Stimulated activated naive B cell treated with anti-CD40 and anti-IgM and Interleukin-4, amounts not matched to agents 10 μg/mL and 1 μg/mL and 100 μg/mL, for 72 hours (primary cell): ENCODE measurements at regions not wholly inside any gene's neighbourhood (a gene's known extent, or its start where the extent isn't known, plus 50 kb on each side); places are given as distances from the start of the nearest gene placed in this dataset.

Source experiments
- ATAC-seq, 2 donors: fragments of 150-1000 bp; cut with Tn5 transposase; replicated peaks; 2 replicates each; pipeline ENCODE4 v1.10.0; 2021; ENCODE audit warnings: moderate library complexity in 1 of 2
- DNase-seq: peaks from one replicate; pipeline ENCODE4 v3.0.0; 2021
- H3K27ac Mint-ChIP-seq: one replicate; pipeline ENCODE4 v1.8.0; 2022; ENCODE audit warnings: mild to moderate bottlenecking, mixed read lengths
- H3K27me3 Mint-ChIP-seq, 2 donors: one replicate each; pipeline ENCODE4 v1.8.0; 2022; ENCODE audit warnings: mixed read lengths in 2 of 2
- H3K36me3 Mint-ChIP-seq, 2 donors: one replicate each; pipeline ENCODE4 v1.8.0; 2022; ENCODE audit warnings: mixed read lengths in 2 of 2, mild to moderate bottlenecking in 1 of 2
- H3K4me1 Mint-ChIP-seq, 2 donors: one replicate each; pipeline ENCODE4 v1.8.0; 2022; ENCODE audit warnings: mixed read lengths in 2 of 2, mild to moderate bottlenecking in 1 of 2
- H3K4me3 Mint-ChIP-seq, 2 donors: one replicate each; pipeline ENCODE4 v1.8.0; 2022; ENCODE audit warnings: mild to moderate bottlenecking in 2 of 2, mixed read lengths in 2 of 2, moderate library complexity in 1 of 2
- H3K9me3 Mint-ChIP-seq, 2 donors: one replicate each; pipeline ENCODE4 v1.8.0; 2022; ENCODE audit warnings: mixed read lengths in 2 of 2, mild to moderate bottlenecking in 1 of 2

- Mint-ChIP-seq H3K36me3 (no peaks in the 10 kb centered on the region), H3K4me3 (no peak overlapping the region), H3K9me3 (no peaks in the 10 kb centered on the region), H3K4me1 (no peaks in the 10 kb centered on the region), H3K27ac (no peak overlapping the region), H3K27me3 (no peaks in the 10 kb centered on the region)
- ATAC-seq (no peak), DNase-seq (no peak)
Observed at GRCh38 chr18:64979791-64980190, 771.0 kb upstream of the CDH7 start.

DNA sequence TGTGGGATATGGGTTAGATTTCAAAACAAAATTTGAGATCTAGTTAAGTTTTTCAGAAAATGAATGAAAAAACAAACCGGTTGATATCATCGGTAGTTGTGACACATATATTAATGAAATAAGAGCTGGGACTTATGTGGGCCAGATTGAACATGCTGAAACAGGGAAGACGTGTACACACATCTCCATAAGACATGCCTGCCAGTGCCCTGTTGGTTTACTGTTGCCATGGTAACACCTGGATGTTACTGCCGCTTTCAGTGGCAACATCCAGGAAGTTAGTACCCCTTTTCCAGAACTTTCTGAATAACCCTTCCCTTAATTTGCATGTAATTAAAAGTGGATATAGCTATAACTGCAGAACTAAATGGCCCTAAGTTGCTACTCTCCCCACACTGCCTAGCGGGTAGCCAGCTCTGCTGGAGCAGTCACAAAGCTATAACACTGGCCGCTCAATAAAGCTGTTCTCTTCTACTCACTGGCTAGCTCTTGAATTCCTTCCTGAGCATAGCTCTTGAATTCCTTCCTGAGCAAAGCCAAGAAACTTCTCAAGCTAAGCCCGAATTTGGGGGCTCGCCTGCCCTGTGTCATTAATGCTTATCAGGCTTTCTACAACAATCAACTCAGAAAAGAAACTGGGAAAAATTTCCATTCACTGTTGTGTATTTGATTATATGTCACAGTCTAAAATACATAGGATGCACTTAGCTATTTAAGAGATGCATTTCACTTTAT, 776.3 kb upstream of the CDH7 start:
- H3K36me3 Mint-ChIP-seq: no peaks in the 10 kb centered on the region
- no peaks in the 10 kb centered on the region for H3K9me3 Mint-ChIP-seq
- H3K4me3 Mint-ChIP-seq: no peak overlapping the region
- no peaks in the 10 kb centered on the region for H3K4me1 Mint-ChIP-seq
- DNase-seq (no peak), ATAC-seq (no peak)
- no peaks in the 10 kb centered on the region for H3K27me3 Mint-ChIP-seq
- H3K27ac Mint-ChIP-seq: no peak overlapping the region

DNA sequence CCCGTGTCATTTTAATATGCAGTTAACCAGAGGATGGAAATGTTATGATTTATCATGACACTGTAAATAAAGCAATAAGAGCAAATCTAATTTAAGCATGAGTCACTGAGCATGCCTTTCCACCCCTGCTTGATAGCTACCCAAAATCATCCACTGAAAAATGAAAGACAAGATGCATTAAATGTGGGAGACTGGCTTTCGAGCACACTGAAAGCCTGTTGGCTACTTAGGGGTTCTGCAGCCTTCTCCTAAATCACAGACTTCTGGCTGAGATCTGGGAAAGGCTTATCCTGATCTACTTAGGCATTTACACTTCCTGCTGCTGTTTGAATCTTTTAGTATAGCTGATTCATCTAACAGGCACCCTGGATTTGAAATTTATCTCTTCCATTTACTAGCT, 778.3 kb upstream of the CDH7 start:
- Mint-ChIP-seq H3K27ac (no peak overlapping the region), H3K4me3 (no peak overlapping the region), H3K36me3 (no peaks in the 10 kb centered on the region), H3K27me3 (no peaks in the 10 kb centered on the region), H3K9me3 (no peaks in the 10 kb centered on the region), H3K4me1 (no peaks in the 10 kb centered on the region)
- DNase-seq (no peak), ATAC-seq (no peak)

DNA sequence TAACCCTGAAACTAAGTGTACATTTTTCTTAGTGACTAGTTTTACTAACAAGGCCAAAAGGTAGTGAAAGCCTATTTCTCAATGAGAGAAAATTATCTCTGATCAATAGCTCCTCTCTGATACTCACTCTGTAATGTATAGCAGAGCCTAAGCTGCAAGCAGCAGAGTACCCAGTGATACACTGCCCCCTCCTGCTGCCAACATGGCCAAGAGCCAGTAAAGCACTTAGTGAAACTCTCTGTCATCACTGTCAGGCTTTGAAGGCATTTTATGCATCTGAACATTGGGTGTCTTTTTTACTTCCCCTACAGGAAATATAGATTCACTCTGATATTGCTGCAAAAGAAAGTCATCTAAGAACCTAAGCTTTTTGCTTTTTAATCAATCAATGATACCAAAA, 784.1 kb upstream of the CDH7 start:
- ATAC-seq (peak; percentile 41 to 64), DNase-seq (no peak)
- Mint-ChIP-seq H3K4me3 (no peak overlapping the region), H3K27ac (no peak overlapping the region), H3K27me3 (no peaks in the 10 kb centered on the region), H3K9me3 (peaks cover 0 to 2% of the 10 kb centered on the region in 2 donors), H3K4me1 (no peaks in the 10 kb centered on the region), H3K36me3 (no peaks in the 10 kb centered on the region)

GRCh38 chr18:64956465-64956864, 794.3 kb upstream of the CDH7 start:
- Mint-ChIP-seq H3K36me3 (no peaks in the 10 kb centered on the region), H3K4me3 (no peak overlapping the region), H3K27ac (no peak overlapping the region), H3K4me1 (no peaks in the 10 kb centered on the region), H3K27me3 (no peaks in the 10 kb centered on the region), H3K9me3 (no peaks in the 10 kb centered on the region)
- ATAC-seq: no peak
- no peak for DNase-seq

- Mint-ChIP-seq H3K4me1 (no peaks in the 10 kb centered on the region), H3K9me3 (peaks cover 4 to 5% of the 10 kb centered on the region in 2 donors), H3K4me3 (no peak overlapping the region), H3K27ac (no peak overlapping the region), H3K36me3 (no peaks in the 10 kb centered on the region), H3K27me3 (no peaks in the 10 kb centered on the region)
- DNase-seq (no peak), ATAC-seq (no peak)
Observed at GRCh38 chr18:64949885-64950284, 800.9 kb upstream of the CDH7 start.

DNA sequence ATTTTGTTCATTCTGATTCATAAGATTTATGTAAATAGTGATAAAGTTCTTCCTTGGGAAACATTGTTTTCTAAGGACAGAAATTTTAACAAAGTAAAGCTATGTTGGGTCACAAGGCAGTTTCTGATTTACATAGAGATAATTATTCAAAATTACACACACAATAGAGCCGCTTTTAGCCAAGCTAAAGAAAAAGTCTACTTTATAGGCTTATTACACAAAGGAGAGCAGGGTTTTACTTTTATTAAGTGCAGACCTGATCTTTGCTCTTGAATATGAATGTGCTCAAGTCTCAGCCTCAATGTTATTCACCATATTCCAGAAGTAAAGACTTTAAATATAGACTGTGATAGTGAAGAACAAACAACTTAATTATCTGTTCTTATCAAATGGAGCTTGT, 787.8 kb upstream of the LINC00305 start:
- H3K27me3 Mint-ChIP-seq: no peaks in the 10 kb centered on the region
- no peaks in the 10 kb centered on the region for H3K9me3 Mint-ChIP-seq
- ATAC-seq: no peak
- no peak overlapping the region for H3K4me3 Mint-ChIP-seq
- no peak overlapping the region for H3K27ac Mint-ChIP-seq
- H3K4me1 Mint-ChIP-seq: no peaks in the 10 kb centered on the region
- H3K36me3 Mint-ChIP-seq: no peaks in the 10 kb centered on the region
- no peak for DNase-seq

GRCh38 chr18:64929036-64929435, 780.1 kb upstream of the LINC00305 start:
- Mint-ChIP-seq H3K4me3 (no peak overlapping the region), H3K27ac (no peak overlapping the region), H3K36me3 (no peaks in the 10 kb centered on the region), H3K9me3 (no peaks in the 10 kb centered on the region), H3K4me1 (no peaks in the 10 kb centered on the region), H3K27me3 (no peaks in the 10 kb centered on the region)
- no peak for ATAC-seq
- no peak for DNase-seq

GRCh38 chr18:64919971-64920570, 771.2 kb upstream of the LINC00305 start:
- Mint-ChIP-seq H3K9me3 (no peaks in the 10 kb centered on the region), H3K4me1 (no peaks in the 10 kb centered on the region), H3K4me3 (no peak overlapping the region), H3K27me3 (no peaks in the 10 kb centered on the region), H3K36me3 (no peaks in the 10 kb centered on the region), H3K27ac (no peak overlapping the region)
- ATAC-seq: no peak
- DNase-seq: no peak

- H3K27me3 Mint-ChIP-seq: no peaks in the 10 kb centered on the region
- H3K4me1 Mint-ChIP-seq: no peaks in the 10 kb centered on the region
- DNase-seq: no peak
- H3K27ac Mint-ChIP-seq: no peak overlapping the region
- no peak overlapping the region for H3K4me3 Mint-ChIP-seq
- no peak for ATAC-seq
- H3K36me3 Mint-ChIP-seq: no peaks in the 10 kb centered on the region
- H3K9me3 Mint-ChIP-seq: no peaks in the 10 kb centered on the region
Observed at GRCh38 chr18:64918851-64919250, 770.0 kb upstream of the LINC00305 start.

DNA sequence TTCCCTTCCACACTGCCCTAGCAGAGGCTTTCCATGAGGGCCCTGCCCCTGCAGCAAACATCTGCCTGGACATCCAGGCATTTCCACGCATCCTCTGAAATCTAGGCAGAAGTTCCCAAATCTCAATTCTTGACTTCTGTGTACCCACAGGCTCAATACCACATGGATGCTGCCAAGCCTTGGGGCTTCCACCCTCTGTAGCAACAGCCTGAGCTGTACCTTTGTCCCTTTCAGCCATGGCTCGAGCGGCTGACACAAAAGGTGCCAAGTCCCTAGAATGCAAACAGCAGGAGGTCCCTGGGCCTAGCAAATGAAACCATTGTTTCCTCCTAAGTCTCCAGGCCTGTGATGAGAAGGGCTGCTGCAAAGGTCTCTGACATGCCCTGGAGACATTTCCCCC, 744.5 kb upstream of the LINC00305 start:
- Mint-ChIP-seq H3K9me3 (peaks cover 7 to 10% of the 10 kb centered on the region in 2 donors), H3K4me1 (no peaks in the 10 kb centered on the region), H3K27me3 (no peaks in the 10 kb centered on the region), H3K27ac (no peak overlapping the region), H3K4me3 (no peak overlapping the region), H3K36me3 (no peaks in the 10 kb centered on the region)
- no peak for DNase-seq
- no peak for ATAC-seq

DNA sequence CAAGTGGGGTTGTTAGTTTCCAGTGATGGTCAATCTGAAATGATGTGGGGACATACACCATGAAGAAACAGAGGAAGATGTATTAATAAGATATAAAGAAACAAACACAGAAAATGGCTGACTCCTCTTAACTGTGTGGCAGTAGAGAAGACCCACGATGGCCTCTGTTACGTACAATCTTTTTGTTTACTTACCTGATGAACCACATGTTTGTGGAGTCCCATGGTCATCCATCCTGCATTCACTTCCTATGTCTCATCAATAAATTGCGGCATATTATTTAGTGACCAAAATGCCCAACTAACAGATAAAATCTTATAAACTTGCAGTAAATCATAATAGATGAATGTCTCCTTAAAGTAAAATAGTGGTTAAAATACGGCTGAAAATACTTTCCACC, 740.1 kb upstream of the LINC00305 start:
- Mint-ChIP-seq H3K9me3 (peaks cover 7% of the 10 kb centered on the region in 2 donors), H3K36me3 (no peaks in the 10 kb centered on the region), H3K27ac (no peak overlapping the region), H3K4me3 (no peak overlapping the region), H3K4me1 (no peaks in the 10 kb centered on the region), H3K27me3 (no peaks in the 10 kb centered on the region)
- DNase-seq: no peak
- no peak for ATAC-seq

DNA sequence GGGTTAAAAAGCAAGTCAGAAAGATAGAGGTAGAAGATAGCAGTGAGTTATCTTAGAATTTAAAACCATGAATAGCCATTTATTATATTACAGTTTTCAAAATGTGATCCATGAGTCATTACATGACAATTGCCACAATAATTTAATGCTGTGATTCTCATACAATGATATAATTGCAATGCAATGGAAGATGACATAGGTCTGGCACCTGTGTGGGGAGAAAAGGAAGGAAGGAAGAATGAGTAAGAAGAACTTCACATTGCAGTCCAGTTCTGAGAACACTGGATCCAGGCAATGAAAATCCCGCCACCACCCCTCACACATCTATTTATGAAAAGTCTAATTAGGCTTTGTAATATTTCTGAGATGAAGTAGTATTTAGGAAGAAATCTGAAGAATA, 738.1 kb upstream of the LINC00305 start:
- Mint-ChIP-seq H3K27ac (no peak overlapping the region), H3K4me1 (no peaks in the 10 kb centered on the region), H3K36me3 (no peaks in the 10 kb centered on the region), H3K4me3 (no peak overlapping the region), H3K27me3 (no peaks in the 10 kb centered on the region), H3K9me3 (peaks cover 0 to 3% of the 10 kb centered on the region in 2 donors)
- no peak for ATAC-seq
- DNase-seq: no peak

- Mint-ChIP-seq H3K9me3 (peaks cover 0 to 2% of the 10 kb centered on the region in 2 donors), H3K27ac (no peak overlapping the region), H3K4me3 (no peak overlapping the region)
Observed at GRCh38 chr18:64882896-64883295, 734.0 kb upstream of the LINC00305 start.

DNA sequence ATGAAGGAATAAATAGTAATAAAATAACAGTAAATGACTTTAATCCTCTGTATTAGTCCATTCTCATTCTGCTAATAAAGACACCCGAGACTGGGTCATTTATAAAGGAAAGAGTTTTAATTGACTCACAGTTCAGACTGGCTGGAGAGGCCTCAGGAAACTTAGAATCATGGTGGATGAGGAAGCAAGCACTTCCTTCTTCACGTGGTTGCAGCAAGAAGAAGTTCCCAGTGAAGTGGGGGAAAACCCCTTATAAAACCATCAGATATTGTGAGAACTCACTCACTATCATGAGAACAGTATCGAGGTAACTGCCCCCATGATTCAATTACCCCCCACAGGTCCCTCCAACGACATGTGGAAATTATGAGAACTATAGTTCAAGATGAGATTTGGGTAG, 727.9 kb upstream of the LINC00305 start:
- peaks cover 6 to 8% of the 10 kb centered on the region in 2 donors for H3K9me3 Mint-ChIP-seq
- no peaks in the 10 kb centered on the region for H3K27me3 Mint-ChIP-seq
- no peak overlapping the region for H3K27ac Mint-ChIP-seq
- peak in 1 of 2 donors; percentile 64 for ATAC-seq
- no peak for DNase-seq
- no peaks in the 10 kb centered on the region for H3K4me1 Mint-ChIP-seq
- no peaks in the 10 kb centered on the region for H3K36me3 Mint-ChIP-seq
- H3K4me3 Mint-ChIP-seq: no peak overlapping the region

More at GRCh38 chr18:64882896-64883295, 734.0 kb upstream of the LINC00305 start:
- ATAC-seq (no peak), DNase-seq (no peak)
- Mint-ChIP-seq H3K27me3 (no peaks in the 10 kb centered on the region), H3K36me3 (no peaks in the 10 kb centered on the region), H3K4me1 (no peaks in the 10 kb centered on the region)
